ENCODE measurements at regions not wholly inside any gene's neighbourhood (a gene's known extent, or its start where the extent isn't known, plus 50 kb on each side); places are given as distances from the start of the nearest gene placed in this dataset.

- no peaks in the 10 kb centered on the region for H3K36me3 ChIP-seq (ENCODE audit: control insufficient read depth, insufficient read depth, low read length)
- H3K4me1 ChIP-seq (ENCODE audit: control insufficient read depth, insufficient read depth, low read length, poor library complexity, severe bottlenecking): no peaks in the 10 kb centered on the region
- H3K4me3 ChIP-seq (ENCODE audit: insufficient read depth, low read depth, low read length, poor library complexity, severe bottlenecking): no peak overlapping the region
- H3K27me3 ChIP-seq (replicated peaks; ENCODE audit: control insufficient read depth, insufficient read depth, low read length, poor library complexity, severe bottlenecking): no peaks in the 10 kb centered on the region
- no peak for DNase-seq
- H3K9me3 ChIP-seq (ENCODE audit: control insufficient read depth, low read length): no peaks in the 10 kb centered on the region
- H3K27ac ChIP-seq (ENCODE audit: insufficient read depth, low read length, poor library complexity, severe bottlenecking): no peak overlapping the region
These were observed 388.0 kb downstream of the SPRY1 start for GRCh38 chr4:123784626-123785025.

GRCh38 chr4:123785538-123785937, 388.9 kb downstream of the SPRY1 start:
- no peak for DNase-seq

GRCh38 chr4:123786163-123786915, 389.7 kb downstream of the SPRY1 start:
- Histone ChIP-seq H3K9me3 (ENCODE audit: control insufficient read depth, low read length) (no peaks in the 10 kb centered on the region), H3K27ac (ENCODE audit: insufficient read depth, low read length, poor library complexity, severe bottlenecking) (no peak overlapping the region)

More at GRCh38 chr4:123785538-123785937, 388.9 kb downstream of the SPRY1 start:
- Histone ChIP-seq H3K27me3 (replicated peaks; ENCODE audit: control insufficient read depth, insufficient read depth, low read length, poor library complexity, severe bottlenecking) (no peaks in the 10 kb centered on the region), H3K9me3 (ENCODE audit: control insufficient read depth, low read length) (no peaks in the 10 kb centered on the region), H3K27ac (ENCODE audit: insufficient read depth, low read length, poor library complexity, severe bottlenecking) (no peak overlapping the region), H3K36me3 (ENCODE audit: control insufficient read depth, insufficient read depth, low read length) (no peaks in the 10 kb centered on the region), H3K4me1 (ENCODE audit: control insufficient read depth, insufficient read depth, low read length, poor library complexity, severe bottlenecking) (no peaks in the 10 kb centered on the region), H3K4me3 (ENCODE audit: insufficient read depth, low read depth, low read length, poor library complexity, severe bottlenecking) (no peak overlapping the region)

GRCh38 chr4:123786920-123787319, 390.3 kb downstream of the SPRY1 start:
- no peak for DNase-seq
- Histone ChIP-seq H3K36me3 (ENCODE audit: control insufficient read depth, insufficient read depth, low read length) (no peaks in the 10 kb centered on the region), H3K9me3 (ENCODE audit: control insufficient read depth, low read length) (no peaks in the 10 kb centered on the region), H3K4me3 (ENCODE audit: insufficient read depth, low read depth, low read length, poor library complexity, severe bottlenecking) (no peak overlapping the region), H3K27ac (ENCODE audit: insufficient read depth, low read length, poor library complexity, severe bottlenecking) (no peak overlapping the region), H3K4me1 (ENCODE audit: control insufficient read depth, insufficient read depth, low read length, poor library complexity, severe bottlenecking) (no peaks in the 10 kb centered on the region), H3K27me3 (replicated peaks; ENCODE audit: control insufficient read depth, insufficient read depth, low read length, poor library complexity, severe bottlenecking) (no peaks in the 10 kb centered on the region)

More at GRCh38 chr4:123786163-123786915, 389.7 kb downstream of the SPRY1 start:
- DNase-seq: no peak
- Histone ChIP-seq H3K4me3 (ENCODE audit: insufficient read depth, low read depth, low read length, poor library complexity, severe bottlenecking) (no peak overlapping the region), H3K27me3 (replicated peaks; ENCODE audit: control insufficient read depth, insufficient read depth, low read length, poor library complexity, severe bottlenecking) (no peaks in the 10 kb centered on the region), H3K4me1 (ENCODE audit: control insufficient read depth, insufficient read depth, low read length, poor library complexity, severe bottlenecking) (no peaks in the 10 kb centered on the region), H3K36me3 (ENCODE audit: control insufficient read depth, insufficient read depth, low read length) (no peaks in the 10 kb centered on the region)

- Histone ChIP-seq H3K9me3 (ENCODE audit: control insufficient read depth, low read length) (no peaks in the 10 kb centered on the region), H3K27me3 (replicated peaks; ENCODE audit: control insufficient read depth, insufficient read depth, low read length, poor library complexity, severe bottlenecking) (no peaks in the 10 kb centered on the region), H3K4me1 (ENCODE audit: control insufficient read depth, insufficient read depth, low read length, poor library complexity, severe bottlenecking) (no peaks in the 10 kb centered on the region), H3K36me3 (ENCODE audit: control insufficient read depth, insufficient read depth, low read length) (no peaks in the 10 kb centered on the region), H3K27ac (ENCODE audit: insufficient read depth, low read length, poor library complexity, severe bottlenecking) (no peak overlapping the region), H3K4me3 (ENCODE audit: insufficient read depth, low read depth, low read length, poor library complexity, severe bottlenecking) (no peak overlapping the region)
- DNase-seq: no peak
These were observed 391.0 kb downstream of the SPRY1 start for GRCh38 chr4:123787512-123788080.

GRCh38 chr4:123788577-123788976, 392.0 kb downstream of the SPRY1 start:
- DNase-seq: no peak
- no peak overlapping the region for H3K4me3 ChIP-seq (ENCODE audit: insufficient read depth, low read depth, low read length, poor library complexity, severe bottlenecking)
- no peaks in the 10 kb centered on the region for H3K27me3 ChIP-seq (replicated peaks; ENCODE audit: control insufficient read depth, insufficient read depth, low read length, poor library complexity, severe bottlenecking)
- H3K9me3 ChIP-seq (ENCODE audit: control insufficient read depth, low read length): no peaks in the 10 kb centered on the region
- H3K27ac ChIP-seq (ENCODE audit: insufficient read depth, low read length, poor library complexity, severe bottlenecking): no peak overlapping the region
- H3K4me1 ChIP-seq (ENCODE audit: control insufficient read depth, insufficient read depth, low read length, poor library complexity, severe bottlenecking): no peaks in the 10 kb centered on the region
- H3K36me3 ChIP-seq (ENCODE audit: control insufficient read depth, insufficient read depth, low read length): no peaks in the 10 kb centered on the region

- H3K9me3 ChIP-seq (ENCODE audit: control insufficient read depth, low read length): no peaks in the 10 kb centered on the region
- H3K4me1 ChIP-seq (ENCODE audit: control insufficient read depth, insufficient read depth, low read length, poor library complexity, severe bottlenecking): no peaks in the 10 kb centered on the region
- H3K36me3 ChIP-seq (ENCODE audit: control insufficient read depth, insufficient read depth, low read length): no peaks in the 10 kb centered on the region
- no peak overlapping the region for H3K27ac ChIP-seq (ENCODE audit: insufficient read depth, low read length, poor library complexity, severe bottlenecking)
- H3K4me3 ChIP-seq (ENCODE audit: insufficient read depth, low read depth, low read length, poor library complexity, severe bottlenecking): no peak overlapping the region
- DNase-seq: no peak
- H3K27me3 ChIP-seq (replicated peaks; ENCODE audit: control insufficient read depth, insufficient read depth, low read length, poor library complexity, severe bottlenecking): no peaks in the 10 kb centered on the region
These were observed 394.1 kb downstream of the SPRY1 start for GRCh38 chr4:123790681-123791080.

GRCh38 chr4:123802082-123802645, 405.6 kb downstream of the SPRY1 start:
- DNase-seq: no peak
- no peaks in the 10 kb centered on the region for H3K27me3 ChIP-seq (replicated peaks; ENCODE audit: control insufficient read depth, insufficient read depth, low read length, poor library complexity, severe bottlenecking)
- H3K36me3 ChIP-seq (ENCODE audit: control insufficient read depth, insufficient read depth, low read length): no peaks in the 10 kb centered on the region

GRCh38 chr4:123802933-123803332, 406.3 kb downstream of the SPRY1 start:
- Histone ChIP-seq H3K4me1 (ENCODE audit: control insufficient read depth, insufficient read depth, low read length, poor library complexity, severe bottlenecking) (no peaks in the 10 kb centered on the region), H3K9me3 (ENCODE audit: control insufficient read depth, low read length) (no peaks in the 10 kb centered on the region)

More at GRCh38 chr4:123802082-123802645, 405.6 kb downstream of the SPRY1 start:
- no peak overlapping the region for H3K27ac ChIP-seq (ENCODE audit: insufficient read depth, low read length, poor library complexity, severe bottlenecking)
- no peaks in the 10 kb centered on the region for H3K4me1 ChIP-seq (ENCODE audit: control insufficient read depth, insufficient read depth, low read length, poor library complexity, severe bottlenecking)
- H3K4me3 ChIP-seq (ENCODE audit: insufficient read depth, low read depth, low read length, poor library complexity, severe bottlenecking): no peak overlapping the region
- no peaks in the 10 kb centered on the region for H3K9me3 ChIP-seq (ENCODE audit: control insufficient read depth, low read length)

GRCh38 chr4:123804196-123804721, 407.7 kb downstream of the SPRY1 start:
- Histone ChIP-seq H3K4me1 (ENCODE audit: control insufficient read depth, insufficient read depth, low read length, poor library complexity, severe bottlenecking) (no peaks in the 10 kb centered on the region), H3K9me3 (ENCODE audit: control insufficient read depth, low read length) (no peaks in the 10 kb centered on the region), H3K4me3 (ENCODE audit: insufficient read depth, low read depth, low read length, poor library complexity, severe bottlenecking) (no peak overlapping the region), H3K36me3 (ENCODE audit: control insufficient read depth, insufficient read depth, low read length) (no peaks in the 10 kb centered on the region), H3K27ac (ENCODE audit: insufficient read depth, low read length, poor library complexity, severe bottlenecking) (no peak overlapping the region), H3K27me3 (replicated peaks; ENCODE audit: control insufficient read depth, insufficient read depth, low read length, poor library complexity, severe bottlenecking) (no peaks in the 10 kb centered on the region)
- no peak for DNase-seq

More at GRCh38 chr4:123802933-123803332, 406.3 kb downstream of the SPRY1 start:
- Histone ChIP-seq H3K4me3 (ENCODE audit: insufficient read depth, low read depth, low read length, poor library complexity, severe bottlenecking) (no peak overlapping the region), H3K27me3 (replicated peaks; ENCODE audit: control insufficient read depth, insufficient read depth, low read length, poor library complexity, severe bottlenecking) (no peaks in the 10 kb centered on the region), H3K36me3 (ENCODE audit: control insufficient read depth, insufficient read depth, low read length) (no peaks in the 10 kb centered on the region), H3K27ac (ENCODE audit: insufficient read depth, low read length, poor library complexity, severe bottlenecking) (no peak overlapping the region)
- DNase-seq: no peak

All from effector memory CD4-positive, alpha-beta T cell (primary cell).